GM19035 (cell line): ENCODE measurements at regions not wholly inside any gene's neighbourhood (a gene's known extent, or its start where the extent isn't known, plus 50 kb on each side); places are given as distances from the start of the nearest gene placed in this dataset.
"Not testable (repeated sequence)": the region's sequence is repeated elsewhere in the genome, so short reads cannot be mapped to it uniquely, and the experiment has no call there.

Experiments used
- ATAC-seq: cut with Tn5 transposase; IDR thresholded peaks from one replicate; pipeline ENCODE4 v1.9.1; 2021; ENCODE audit not compliant: unreplicated experiment

DNA sequence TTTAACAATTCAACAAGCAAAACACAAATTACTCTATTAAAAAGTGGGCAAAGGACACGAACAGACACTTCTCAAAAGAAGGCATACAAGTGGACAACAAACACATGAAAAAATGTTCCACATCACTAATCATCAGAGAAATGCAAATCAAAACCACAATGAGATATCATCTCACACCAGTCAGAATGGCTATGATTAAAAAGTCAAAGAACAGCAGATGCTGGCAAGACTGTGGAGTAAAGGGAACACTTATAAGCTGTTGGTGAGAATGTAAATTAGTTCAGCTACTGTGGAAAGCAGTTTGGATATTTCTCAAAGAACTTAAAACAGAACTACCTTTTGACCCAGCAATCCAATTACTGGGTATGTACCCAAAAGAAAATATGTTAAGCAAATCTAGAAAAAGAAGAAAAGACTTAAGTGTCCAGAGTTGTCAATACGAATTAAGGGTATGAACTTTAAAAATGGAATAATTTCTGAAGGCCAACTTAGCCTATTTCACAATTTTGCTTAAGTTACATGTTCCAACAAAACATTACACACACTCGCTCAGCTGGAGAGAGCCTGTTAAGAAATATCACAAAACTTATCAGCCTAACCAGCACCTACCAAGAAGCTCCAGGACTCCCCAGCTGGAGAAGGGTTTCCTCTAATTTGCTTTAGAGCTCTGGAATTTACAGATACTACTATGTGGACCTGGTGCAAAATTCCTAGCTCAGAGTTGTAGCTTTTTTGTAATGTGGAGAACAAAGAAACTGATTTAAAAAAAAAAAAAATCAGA, 232.1 kb downstream of the DUSP10 start:
- no peak for ATAC-seq

- no peak for ATAC-seq
Measured at GRCh38 chr1:221510793-221511503, 230.9 kb downstream of the DUSP10 start.

GRCh38 chr1:221511797-221512196, 230.1 kb downstream of the DUSP10 start:
- no peak for ATAC-seq

- ATAC-seq = no peak
Measured at GRCh38 chr1:221514806-221515205, 227.1 kb downstream of the DUSP10 start.

- no peak for ATAC-seq
Measured at GRCh38 chr1:221515496-221515895, 226.4 kb downstream of the DUSP10 start.

- ATAC-seq = no peak
Measured at GRCh38 chr1:221517961-221518360, 223.9 kb downstream of the DUSP10 start.

DNA sequence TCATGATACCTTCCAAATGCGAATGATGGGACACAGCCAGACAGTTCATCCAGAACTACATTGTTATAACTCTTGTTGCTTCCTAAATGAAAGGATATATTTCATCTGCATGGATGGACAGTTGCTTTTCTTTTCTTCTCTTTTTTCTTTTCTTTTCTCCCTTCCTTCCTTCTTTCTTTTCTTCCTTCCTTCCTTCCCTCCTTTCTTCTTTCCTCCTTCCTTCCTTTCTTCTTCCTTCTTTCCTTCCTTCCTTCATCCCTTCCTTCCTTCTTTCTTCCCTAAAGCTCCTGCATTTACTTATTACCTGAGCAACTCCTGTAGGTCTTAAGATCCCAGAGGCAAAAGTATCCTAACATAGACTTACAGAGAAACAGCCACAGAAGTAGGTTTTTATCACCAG, 221.6 kb downstream of the DUSP10 start:
- no peak for ATAC-seq

DNA sequence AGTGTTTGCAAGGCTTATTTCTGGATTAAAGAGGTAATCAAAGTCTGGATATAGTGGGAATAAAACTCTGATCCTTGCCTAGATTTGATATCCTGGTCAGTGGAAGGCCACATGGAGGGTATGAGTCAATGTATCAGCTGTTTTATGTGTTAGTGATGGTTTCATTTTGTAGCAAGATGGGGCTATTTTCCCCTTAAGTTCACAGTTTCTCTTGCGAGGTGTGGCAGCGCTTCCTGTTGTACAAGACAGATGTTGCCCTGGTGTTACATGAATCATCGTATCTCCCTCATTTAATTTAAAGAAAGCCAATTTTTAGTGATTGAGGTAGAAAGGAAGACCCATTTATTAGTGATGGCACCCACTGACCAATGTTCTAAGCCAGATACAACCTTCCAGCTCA, 220.2 kb downstream of the DUSP10 start:
- ATAC-seq = no peak

- no peak for ATAC-seq
Measured at GRCh38 chr1:221522529-221522940, 219.4 kb downstream of the DUSP10 start.

DNA sequence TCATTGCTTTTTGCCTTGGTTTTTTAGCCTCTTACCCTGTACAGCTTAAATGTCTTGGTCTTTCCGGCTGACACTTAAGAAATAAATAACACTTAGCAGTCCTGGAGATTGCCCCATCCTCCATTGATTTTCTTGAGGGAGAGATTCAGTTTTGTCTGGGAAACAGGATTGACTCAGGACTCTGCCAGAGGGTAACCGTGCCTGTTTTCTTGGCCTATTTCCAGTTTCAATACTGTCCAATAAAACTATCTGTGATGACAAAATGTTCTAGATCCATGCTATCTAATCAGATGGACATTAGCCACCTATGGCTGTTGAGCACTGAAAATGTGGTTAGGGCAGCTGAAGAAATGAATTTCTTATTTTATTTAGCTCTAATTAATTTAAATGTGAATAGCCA, 216.1 kb downstream of the DUSP10 start:
- no peak for ATAC-seq

GRCh38 chr1:221527302-221527701, 214.6 kb downstream of the DUSP10 start:
- no peak for ATAC-seq

- no peak for ATAC-seq
Measured at GRCh38 chr1:221527886-221528624, 213.8 kb downstream of the DUSP10 start.

DNA sequence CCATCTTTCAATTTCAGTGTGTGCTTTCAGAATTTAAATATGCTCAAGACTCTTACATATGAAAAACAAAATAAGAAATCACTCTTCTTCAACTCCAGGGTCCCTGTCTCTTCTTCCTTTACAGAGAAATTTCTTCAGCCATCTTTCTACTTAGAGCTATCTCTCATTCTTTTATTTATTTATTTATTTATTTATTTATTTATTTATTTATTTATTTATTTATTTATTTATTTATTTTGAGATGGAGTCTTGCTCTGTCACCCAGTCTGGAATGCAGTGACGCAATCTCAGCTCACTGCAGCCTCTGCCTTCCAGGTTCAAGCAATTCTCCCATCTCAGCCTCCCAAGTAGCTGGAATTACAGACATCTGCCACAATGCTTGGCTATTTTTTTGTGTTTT, 211.7 kb downstream of the DUSP10 start:
- ATAC-seq = not testable (repeated sequence)

- no peak for ATAC-seq
Measured at GRCh38 chr1:221530791-221531190, 211.1 kb downstream of the DUSP10 start.

DNA sequence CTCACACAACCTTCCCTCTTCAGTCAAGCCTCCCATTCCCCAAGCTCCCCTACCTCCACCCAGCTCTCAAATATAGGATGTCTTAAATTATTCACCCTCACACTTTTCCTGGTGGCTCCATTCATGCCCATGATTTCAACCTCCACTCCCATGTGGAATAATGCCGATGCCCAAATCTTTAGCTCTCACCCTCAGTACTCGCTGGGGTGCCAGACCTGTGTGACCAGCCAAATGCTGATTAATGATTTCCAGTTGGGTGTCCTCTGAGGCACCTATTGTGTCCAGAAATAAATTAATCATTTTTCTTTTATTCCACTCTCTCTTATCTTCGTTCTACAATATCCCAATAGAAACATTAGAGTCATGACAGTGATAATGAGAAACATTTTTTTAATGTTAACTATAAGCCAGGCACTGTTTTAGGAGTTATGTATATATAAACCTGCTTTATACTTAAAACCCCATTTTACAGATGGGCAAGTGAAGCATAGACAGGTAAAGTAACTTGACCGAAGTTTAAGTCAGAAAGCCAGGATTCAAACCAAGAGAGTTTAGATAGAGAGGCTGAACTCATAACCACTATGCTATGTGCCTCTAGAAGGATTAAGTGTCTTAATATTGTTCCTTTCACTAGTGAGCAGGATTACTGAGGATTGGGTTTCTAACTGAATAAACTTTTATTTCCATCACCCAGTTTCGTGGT, 209.7 kb downstream of the DUSP10 start:
- ATAC-seq = no peak

DNA sequence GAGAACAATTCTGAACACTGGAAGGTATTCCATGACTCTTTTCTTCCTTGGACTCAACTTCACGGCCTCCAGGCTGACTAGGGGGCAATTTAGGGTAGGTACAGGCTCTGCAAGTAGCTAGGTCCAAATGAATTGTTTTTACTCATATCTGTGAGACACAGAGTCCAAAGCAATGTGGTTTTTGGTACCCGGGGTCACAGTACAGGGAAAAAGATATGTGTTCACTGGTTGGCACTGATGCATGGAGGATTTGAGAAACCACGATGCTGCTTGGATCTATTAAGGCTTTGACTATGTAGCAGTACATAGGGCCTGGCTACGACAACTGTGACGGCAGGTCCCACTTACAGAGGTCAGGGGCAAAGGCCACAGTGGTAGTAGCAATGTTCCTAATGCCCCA, 200.6 kb downstream of the DUSP10 start:
- ATAC-seq = no peak

DNA sequence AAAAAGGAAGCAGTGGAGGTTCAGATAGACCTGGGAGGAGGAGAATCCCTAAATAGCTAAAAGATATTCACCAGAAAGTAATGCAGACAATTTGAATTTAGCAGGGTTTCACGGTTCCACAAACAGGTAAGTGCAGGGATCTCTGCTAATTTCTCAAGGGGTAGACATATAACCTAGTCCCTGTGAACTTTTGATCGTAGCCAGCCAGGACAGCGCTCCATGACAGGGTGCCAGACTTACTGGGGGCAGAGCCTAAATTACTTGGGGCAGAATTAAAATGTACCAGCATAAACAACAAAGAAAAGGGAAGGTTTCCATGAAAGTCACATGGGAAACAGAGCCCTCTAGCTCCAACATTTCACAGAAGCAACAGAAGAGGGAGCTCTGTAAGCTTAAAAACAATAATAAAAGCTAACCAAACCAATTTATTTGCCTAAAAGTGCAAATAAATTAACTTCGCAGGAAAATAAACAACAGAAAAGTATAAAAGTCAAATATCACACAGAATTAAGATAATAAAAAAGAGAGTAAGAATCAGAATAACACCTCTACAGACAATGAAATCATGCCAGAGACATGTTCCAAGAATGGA, 198.3 kb downstream of the DUSP10 start:
- no peak for ATAC-seq

- ATAC-seq = no peak
Measured at GRCh38 chr1:221548942-221549341, 192.9 kb downstream of the DUSP10 start.

GRCh38 chr1:221549815-221550214, 192.1 kb downstream of the DUSP10 start:
- no peak for ATAC-seq

DNA sequence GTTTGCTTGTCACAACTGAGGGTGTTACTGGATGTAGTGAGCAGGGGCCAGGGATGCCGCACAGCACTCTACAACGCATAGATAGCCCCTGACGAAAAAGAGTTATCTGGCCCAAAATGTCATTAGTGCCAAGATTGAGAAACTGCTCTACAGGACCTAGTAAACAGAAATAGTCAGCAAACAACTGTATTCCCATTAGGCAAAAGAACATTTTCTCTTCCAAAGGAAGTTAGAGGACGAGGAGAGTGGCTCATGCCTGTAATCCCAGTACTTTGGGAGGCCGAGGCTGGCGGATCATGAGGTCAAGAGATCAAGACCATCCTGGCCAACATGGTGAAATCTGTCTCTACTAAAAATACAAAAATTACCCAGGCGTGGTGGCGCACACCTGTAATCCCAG, 189.1 kb downstream of the DUSP10 start:
- ATAC-seq = not testable (repeated sequence)
